Tibial artery (tissue), 4 donors: ENCODE measurements at regions not wholly inside any gene's neighbourhood (a gene's known extent, or its start where the extent isn't known, plus 50 kb on each side); places are given as distances from the start of the nearest gene placed in this dataset.

ENCODE experiments used
- DNase-seq, 2 donors: peaks; one replicate each; pipeline ENCODE4 v3.0.0-alpha.2; 2019
- H3K27ac ChIP-seq, 2 donors: fragments of 200-600 bp; sonication (generic) in 1 of 2; 1 replicate in 1 of 2; 2 replicates in 1 of 2; pipeline ENCODE4 v1.5.1; 2018 to 2019; ENCODE audit warnings: mild to moderate bottlenecking in 1 of 2
- H3K27me3 ChIP-seq, 2 donors: fragments of 200-600 bp; sonication (generic) in 1 of 2; one replicate each; pipeline versions ENCODE4 v1.5.1 to v1.6.0; 2016 to 2019
- H3K36me3 ChIP-seq, 3 donors: fragments of 200-600 bp; sonication (generic) in 2 of 3; one replicate each; pipeline ENCODE4 v1.5.1; 2016 to 2019; ENCODE audit warnings: mild to moderate bottlenecking in 2 of 3
- H3K4me1 ChIP-seq, 4 donors: fragments of 200-600 bp; sonication (generic) in 2 of 4; 1 replicate in 3 of 4; 2 replicates in 1 of 4; pipeline ENCODE4 v1.5.1; 2016 to 2019
- H3K4me3 ChIP-seq, 2 donors: fragments of 200-600 bp; sonication (generic) in 1 of 2; 1 replicate in 1 of 2; 2 replicates in 1 of 2; pipeline ENCODE4 v1.5.1; 2018 to 2019; ENCODE audit warnings: mild to moderate bottlenecking in 2 of 2
- H3K9me3 ChIP-seq, 3 donors: fragments of 200-600 bp; sonication (generic) in 1 of 3; one replicate each; pipeline ENCODE4 v1.5.1; 2016 to 2019
- intact Hi-C: fragments of 100-400 bp; cut with DNase I; formaldehyde crosslinking; loops from one replicate; pipeline ENCODE4 v1.15.0; 2023; ENCODE audit warnings: low total_unique reads
- TF ChIP-seq, protein P1 (sequence below), 2 experiments: fragments of 200-600 bp in 1 of 2; fragments of 450-650 bp in 1 of 2; IDR thresholded peaks; one replicate each; pipeline ENCODE4 v1.5.1; 2017 to 2019; ENCODE audit warnings: antibody characterized with exemption in 2 of 2, mild to moderate bottlenecking in 1 of 2, moderate library complexity in 1 of 2

DNA sequence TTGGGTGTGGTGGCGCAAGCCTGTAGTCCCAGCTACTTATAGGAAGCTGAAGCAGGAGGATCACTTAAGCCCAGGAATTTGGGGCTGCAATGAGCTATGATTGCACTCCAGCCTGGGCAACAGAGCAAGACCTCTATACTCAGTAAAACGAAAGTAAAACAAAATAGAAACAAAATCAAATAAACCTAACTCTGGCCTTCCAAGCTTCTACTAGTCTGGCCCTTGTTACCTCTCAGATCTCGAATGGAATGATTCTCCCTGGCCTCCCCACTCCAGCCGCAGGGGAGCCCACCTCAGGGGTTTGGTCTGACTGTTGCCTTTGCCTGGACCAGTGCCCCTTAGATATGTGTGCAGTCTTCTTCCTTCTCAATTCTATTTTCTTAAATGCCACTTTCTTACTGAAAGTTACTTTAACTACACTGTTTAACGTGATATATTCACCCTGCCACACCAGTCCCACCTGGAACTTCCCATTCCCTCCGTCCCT is 160.0 kb upstream of the GCFC2 start:
- no peak for DNase-seq
- TF ChIP-seq, protein P1, sequence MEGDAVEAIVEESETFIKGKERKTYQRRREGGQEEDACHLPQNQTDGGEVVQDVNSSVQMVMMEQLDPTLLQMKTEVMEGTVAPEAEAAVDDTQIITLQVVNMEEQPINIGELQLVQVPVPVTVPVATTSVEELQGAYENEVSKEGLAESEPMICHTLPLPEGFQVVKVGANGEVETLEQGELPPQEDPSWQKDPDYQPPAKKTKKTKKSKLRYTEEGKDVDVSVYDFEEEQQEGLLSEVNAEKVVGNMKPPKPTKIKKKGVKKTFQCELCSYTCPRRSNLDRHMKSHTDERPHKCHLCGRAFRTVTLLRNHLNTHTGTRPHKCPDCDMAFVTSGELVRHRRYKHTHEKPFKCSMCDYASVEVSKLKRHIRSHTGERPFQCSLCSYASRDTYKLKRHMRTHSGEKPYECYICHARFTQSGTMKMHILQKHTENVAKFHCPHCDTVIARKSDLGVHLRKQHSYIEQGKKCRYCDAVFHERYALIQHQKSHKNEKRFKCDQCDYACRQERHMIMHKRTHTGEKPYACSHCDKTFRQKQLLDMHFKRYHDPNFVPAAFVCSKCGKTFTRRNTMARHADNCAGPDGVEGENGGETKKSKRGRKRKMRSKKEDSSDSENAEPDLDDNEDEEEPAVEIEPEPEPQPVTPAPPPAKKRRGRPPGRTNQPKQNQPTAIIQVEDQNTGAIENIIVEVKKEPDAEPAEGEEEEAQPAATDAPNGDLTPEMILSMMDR (IDR thresholded peaks at IDR 0.05) = no peak
- H3K27ac ChIP-seq = no peak overlapping the region
- no peaks in the 10 kb centered on the region for H3K9me3 ChIP-seq
- intact Hi-C loops = no loop called here
- no peak overlapping the region for H3K4me3 ChIP-seq
- H3K36me3 ChIP-seq = no peaks in the 10 kb centered on the region
- H3K27me3 ChIP-seq = no peaks in the 10 kb centered on the region
- H3K4me1 ChIP-seq = no peaks in the 10 kb centered on the region

DNA sequence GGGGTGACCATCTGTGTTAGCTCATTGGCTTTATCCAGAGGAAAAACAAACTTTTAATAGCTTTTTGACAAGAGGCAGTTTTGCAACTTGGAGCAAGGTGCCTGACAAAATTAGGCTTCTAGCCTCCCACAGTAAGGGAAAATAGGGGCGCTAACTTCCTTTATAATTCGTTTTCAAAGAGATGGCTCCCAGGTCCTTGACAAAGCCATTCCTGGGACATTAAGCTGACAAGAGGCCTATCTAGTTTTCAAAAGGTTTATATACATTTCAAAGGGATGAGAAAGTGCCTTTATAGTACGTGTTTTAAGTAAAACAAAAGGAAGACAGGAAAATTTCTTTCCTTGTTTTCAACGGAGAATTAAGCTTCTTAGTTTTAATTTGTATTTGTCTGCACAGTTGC is 159.4 kb upstream of the GCFC2 start:
- intact Hi-C loops = no loop called here
- H3K4me3 ChIP-seq = no peak overlapping the region
- DNase-seq = no peak

DNA sequence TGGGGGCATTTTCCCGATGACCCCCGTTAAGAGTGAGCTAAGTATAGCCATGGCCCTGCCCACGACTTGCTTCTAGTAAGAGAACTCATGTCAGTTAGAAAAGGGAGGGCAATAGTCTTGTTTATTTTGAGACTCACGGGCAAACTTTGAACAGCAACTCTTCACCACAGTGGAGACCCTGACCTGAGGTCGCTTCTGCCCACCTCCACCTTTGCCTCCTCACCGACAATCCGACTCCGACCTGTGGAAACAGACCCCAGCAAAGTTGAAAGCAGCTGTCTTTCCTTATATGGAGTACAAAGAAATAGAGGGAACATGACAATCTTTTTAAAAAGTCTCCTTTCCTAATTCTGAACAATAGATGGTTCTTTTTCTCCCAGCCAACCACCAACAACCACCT is 155.0 kb upstream of the GCFC2 start:
- Histone ChIP-seq H3K36me3 (no peaks in the 10 kb centered on the region), H3K9me3 (no peaks in the 10 kb centered on the region), H3K4me1 (no peaks in the 10 kb centered on the region), H3K27me3 (no peaks in the 10 kb centered on the region), H3K4me3 (no peak overlapping the region), H3K27ac (no peak overlapping the region)
- TF ChIP-seq, protein P1 (IDR thresholded peaks at IDR 0.05) = no peak
- DNase-seq = no peak
- intact Hi-C loops = no loop called here

More for the DNA sequence above, 159.4 kb upstream of the GCFC2 start:
- Histone ChIP-seq H3K27ac (no peak overlapping the region), H3K9me3 (no peaks in the 10 kb centered on the region), H3K36me3 (no peaks in the 10 kb centered on the region), H3K4me1 (no peaks in the 10 kb centered on the region), H3K27me3 (no peaks in the 10 kb centered on the region)
- TF ChIP-seq, protein P1 (IDR thresholded peaks at IDR 0.05) = no peak

DNA sequence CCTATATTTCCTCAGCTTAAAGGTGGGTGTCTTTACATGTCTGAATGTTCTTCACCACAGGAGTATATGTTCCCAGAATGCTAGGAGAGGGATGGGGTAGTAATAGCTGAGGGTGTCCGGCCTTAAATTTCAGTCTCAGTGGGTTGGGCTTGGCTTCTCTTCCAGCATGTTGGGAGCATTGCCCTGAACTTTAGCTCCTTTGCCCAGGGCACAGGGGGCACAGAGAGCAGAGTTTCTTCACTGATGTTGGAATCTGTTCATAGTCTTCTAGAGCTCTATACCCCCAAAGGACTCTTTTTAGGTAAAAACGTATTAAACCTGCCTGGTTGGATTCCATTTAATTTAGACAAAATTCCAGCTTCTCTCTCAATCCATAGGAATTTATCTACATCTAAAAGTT is 154.4 kb upstream of the GCFC2 start:
- no peaks in the 10 kb centered on the region for H3K27me3 ChIP-seq
- intact Hi-C loops = no loop called here
- H3K9me3 ChIP-seq = no peaks in the 10 kb centered on the region
- no peak overlapping the region for H3K27ac ChIP-seq
- no peaks in the 10 kb centered on the region for H3K4me1 ChIP-seq
- H3K36me3 ChIP-seq = no peaks in the 10 kb centered on the region
- H3K4me3 ChIP-seq = no peak overlapping the region
- DNase-seq = no peak
- TF ChIP-seq, protein P1 (IDR thresholded peaks at IDR 0.05) = no peak

DNA sequence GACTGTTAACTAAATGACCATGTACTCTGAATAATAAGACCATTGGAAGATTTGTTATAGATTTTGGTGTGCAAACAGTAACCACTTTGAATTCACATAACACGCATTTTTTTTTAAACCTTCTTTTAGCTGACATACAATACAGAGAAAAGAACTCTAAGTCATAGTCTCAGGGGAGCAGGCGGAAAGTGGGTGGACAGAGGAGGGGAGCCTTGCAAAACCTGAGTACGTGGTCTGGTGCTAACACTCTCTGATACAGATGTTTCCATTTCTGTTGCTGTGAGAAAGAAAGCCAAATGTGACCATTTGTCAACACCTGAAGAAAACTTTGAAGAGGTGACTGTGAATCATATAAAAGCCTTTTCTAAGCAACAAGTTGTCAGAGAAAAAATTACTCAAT is 151.8 kb upstream of the GCFC2 start:
- H3K27ac ChIP-seq = no peak overlapping the region
- DNase-seq = no peak
- TF ChIP-seq, protein P1 (IDR thresholded peaks at IDR 0.05) = no peak
- no peaks in the 10 kb centered on the region for H3K9me3 ChIP-seq
- intact Hi-C loops = no loop called here
- no peaks in the 10 kb centered on the region for H3K36me3 ChIP-seq
- no peaks in the 10 kb centered on the region for H3K27me3 ChIP-seq
- H3K4me3 ChIP-seq = no peak overlapping the region
- H3K4me1 ChIP-seq = no peaks in the 10 kb centered on the region

DNA sequence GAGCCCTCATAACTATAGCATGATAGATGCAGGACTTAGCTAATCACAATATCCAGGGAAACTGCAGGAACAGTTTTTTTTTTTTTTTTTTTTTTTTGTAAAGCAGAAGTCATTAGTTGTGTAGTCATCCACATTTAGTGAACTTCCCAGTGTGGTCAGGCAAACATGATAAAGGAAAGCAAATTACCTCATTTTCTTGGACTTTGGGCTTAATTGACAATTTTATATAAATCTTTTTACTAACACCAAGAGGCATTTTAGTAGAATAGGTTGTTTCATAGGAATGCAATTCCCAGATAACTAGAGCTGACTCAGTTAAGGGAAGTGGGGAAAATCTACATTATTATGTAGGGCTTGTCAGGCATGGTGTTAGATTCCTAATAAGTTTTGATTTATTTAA is 142.7 kb upstream of the GCFC2 start:
- intact Hi-C loops = no loop called here
- Histone ChIP-seq H3K27me3 (no peaks in the 10 kb centered on the region), H3K9me3 (no peaks in the 10 kb centered on the region), H3K4me3 (no peak overlapping the region), H3K4me1 (no peaks in the 10 kb centered on the region), H3K36me3 (no peaks in the 10 kb centered on the region), H3K27ac (no peak overlapping the region)
- TF ChIP-seq, protein P1 (IDR thresholded peaks at IDR 0.05) = no peak
- DNase-seq = no peak
